Motor neuron (in vitro differentiated cells): ENCODE measurements at regions not wholly inside any gene's neighbourhood (a gene's known extent, or its start where the extent isn't known, plus 50 kb on each side); places are given as distances from the start of the nearest gene placed in this dataset.

Experiments used
- ATAC-seq, 8 experiments: fragments of 200-7000 bp; cut with Tn5 transposase; replicated peaks in 6 of 8; 2 replicates each; pipeline ENCODE4 v1.8.0; 2021; ENCODE audit warnings: mild to moderate bottlenecking in 8 of 8, moderate library complexity in 8 of 8
- H3K27ac ChIP-seq, 2 donors: fragments of 250-450 bp; sonication (Bioruptor Pico); 2 replicates each; pipeline ENCODE4 v1.9.0; 2021; ENCODE audit warnings: antibody characterized with exemption in 2 of 2, mild to moderate bottlenecking in 2 of 2, moderate library complexity in 1 of 2
- H3K4me1 ChIP-seq, 2 donors: fragments of 250-450 bp; sonication (Bioruptor Pico); replicated peaks in 1 of 2; 2 replicates each; pipeline ENCODE4 v1.6.1; 2021; ENCODE audit warnings: antibody characterized with exemption in 2 of 2, mild to moderate bottlenecking in 2 of 2, moderate library complexity in 1 of 2
- H3K4me3 ChIP-seq, 5 donors: fragments of 250-450 bp; sonication (Bioruptor Pico); 2 replicates each; pipeline ENCODE4 v1.9.0; 2021; ENCODE audit warnings: antibody characterized with exemption in 5 of 5, mild to moderate bottlenecking in 5 of 5, moderate library complexity in 4 of 5
- WGBS, 10 experiments: fragments of 450-650 bp; shearing (Covaris generic); methylation state at CpG; one replicate each; pipeline ENCODE4 v1.0.0; 2022; 5-methylcytosine and 5-hydroxymethylcytosine counted together
- in situ Hi-C, 9 experiments: fragments of 400-800 bp; cut with MboI; loops; one replicate each; pipeline ENCODE4 v1.15.0; 2021; ENCODE audit warnings: low sequenced_read_pairs in 9 of 9, low pct_unique_long_range_greater_than_20kb in 2 of 9; ENCODE audit not compliant: unreplicated experiment in 9 of 9

DNA sequence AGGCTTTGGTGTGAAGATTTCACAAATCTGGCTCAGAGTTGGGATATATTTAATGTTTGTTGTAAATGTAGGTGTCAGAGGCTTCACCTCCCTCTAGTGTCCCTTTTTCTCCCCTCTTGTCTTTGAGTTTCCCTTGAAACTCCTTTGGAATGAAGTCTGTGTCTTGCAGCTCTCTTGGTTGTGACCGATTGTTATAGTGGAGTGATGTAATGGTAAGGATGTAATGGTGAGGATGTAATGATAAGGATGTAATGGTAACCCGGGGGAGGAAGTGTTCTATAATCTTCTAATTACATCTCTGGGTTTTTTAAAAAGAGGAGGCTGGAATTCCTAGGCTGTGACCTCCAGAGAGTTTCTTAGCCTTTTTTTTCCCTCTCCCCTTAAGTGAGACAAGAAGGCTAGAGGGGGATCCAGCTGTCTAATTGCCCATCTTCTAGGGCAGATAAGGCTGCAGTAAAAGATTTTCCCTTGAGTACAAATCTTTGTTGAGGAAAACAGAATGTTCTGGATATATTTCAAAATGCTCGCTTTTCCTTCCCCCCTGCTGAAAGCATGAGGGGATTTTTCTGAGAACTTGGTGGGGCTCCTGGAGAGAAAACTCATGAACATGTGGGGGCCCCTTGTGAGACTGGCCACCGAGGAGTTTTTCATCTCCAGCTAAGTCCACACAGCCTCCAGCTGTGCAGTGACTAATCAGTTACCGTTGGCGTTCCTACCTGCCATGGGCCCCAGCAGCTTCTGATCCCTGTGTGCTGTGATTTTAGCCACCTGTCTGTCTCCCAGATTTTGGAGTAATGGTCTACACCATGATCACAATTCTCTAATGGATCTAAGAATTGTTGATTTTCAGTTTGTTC lies 156.7 kb upstream of the PMEPA1 start:
- no peak overlapping the region for H3K4me3 ChIP-seq
- no peak overlapping the region for H3K27ac ChIP-seq
- no peaks in the 10 kb centered on the region for H3K4me1 ChIP-seq
- ATAC-seq = no peak
- 20 to 74% (median 42%) methylated on average over 1 to 6 of the region's 6 CpGs; no CpG with 5 or more reads in 4 of the 10 experiments for WGBS, 10 experiments
- in situ Hi-C loops = no loop called here

DNA sequence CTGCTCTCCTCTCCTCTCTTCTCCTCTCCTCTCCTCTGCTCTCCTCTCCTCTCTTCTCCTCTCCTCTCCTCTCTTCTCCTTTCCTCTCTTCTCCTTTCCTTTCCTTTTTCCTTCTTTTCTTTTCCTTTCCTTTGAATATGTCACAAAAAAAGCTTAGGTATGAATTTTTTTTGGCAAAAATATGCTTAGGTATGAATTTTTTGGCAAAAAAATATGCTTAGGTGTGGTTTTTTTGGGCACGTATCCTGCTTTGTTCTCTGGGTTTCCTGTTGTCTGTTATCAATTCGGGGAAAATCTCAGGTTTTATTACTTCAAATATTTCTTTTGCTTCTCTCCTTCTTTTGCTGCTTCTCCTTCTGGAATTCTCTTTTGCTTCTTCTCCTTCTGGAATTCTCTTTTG lies 155.5 kb upstream of the PMEPA1 start:
- in situ Hi-C loops = no loop called here
- no peak for ATAC-seq

DNA sequence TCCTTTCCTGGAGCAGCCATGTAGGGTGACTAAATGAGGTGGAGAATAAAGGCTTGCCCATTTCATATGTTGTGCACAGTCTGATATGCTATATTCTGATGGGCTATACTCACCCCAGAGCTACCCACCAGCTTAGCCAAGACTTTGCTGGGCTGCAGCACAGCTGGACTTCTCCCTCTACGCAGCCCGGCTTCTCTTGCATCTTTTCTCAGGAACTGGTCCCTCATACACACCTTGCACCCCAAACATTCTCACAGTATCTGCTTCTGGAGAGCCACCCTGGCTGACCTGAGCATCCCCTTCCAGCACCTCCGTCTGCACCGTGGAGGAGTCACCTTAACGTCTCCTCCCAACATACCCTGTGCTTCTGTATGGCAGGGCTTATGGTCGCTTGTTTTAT lies 150.8 kb upstream of the PMEPA1 start:
- Histone ChIP-seq H3K4me1 (no peaks in the 10 kb centered on the region), H3K27ac (no peak overlapping the region), H3K4me3 (no peak overlapping the region)
- in situ Hi-C loops = no loop called here
- no peak for ATAC-seq
- 40 to 90% (median 68%) methylated on average over 1 to 6 of the region's 6 CpGs; no CpG with 5 or more reads in 2 of the 10 experiments for WGBS, 10 experiments

More for the DNA sequence above, 155.5 kb upstream of the PMEPA1 start:
- Histone ChIP-seq H3K4me1 (no peaks in the 10 kb centered on the region), H3K27ac (no peak overlapping the region), H3K4me3 (no peak overlapping the region)
- 44 to 80% (median 63%) methylated on average over 1 to 2 of the region's 2 CpGs; no CpG with 5 or more reads in 1 of the 10 experiments for WGBS, 10 experiments

DNA sequence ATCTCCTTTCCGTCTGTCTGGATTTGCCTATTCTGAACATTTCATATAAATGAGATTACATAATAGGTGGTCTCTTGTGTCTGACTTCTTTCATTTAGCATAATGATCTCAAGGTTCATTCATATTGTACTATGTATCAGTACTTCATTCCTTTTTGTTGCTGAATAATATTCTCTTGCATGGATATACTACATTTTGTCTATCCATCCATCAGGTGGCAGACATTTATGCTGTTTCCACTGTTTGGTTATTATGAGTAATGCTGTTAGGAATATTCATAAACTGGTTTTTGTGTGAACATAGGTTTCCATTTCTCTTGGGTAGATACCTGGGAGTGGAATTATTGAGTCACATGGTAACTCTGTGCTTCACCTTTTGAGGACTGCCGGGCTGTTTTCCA lies 148.2 kb upstream of the PMEPA1 start:
- H3K4me3 ChIP-seq = no peak overlapping the region
- no peak for ATAC-seq
- in situ Hi-C loops = no loop called here
- H3K4me1 ChIP-seq = no peaks in the 10 kb centered on the region
- 71 to 100% (median 88%) methylated on average over 2 of the region's 2 CpGs; no CpG with 5 or more reads in 1 of the 10 experiments for WGBS, 10 experiments
- H3K27ac ChIP-seq = no peak overlapping the region

DNA sequence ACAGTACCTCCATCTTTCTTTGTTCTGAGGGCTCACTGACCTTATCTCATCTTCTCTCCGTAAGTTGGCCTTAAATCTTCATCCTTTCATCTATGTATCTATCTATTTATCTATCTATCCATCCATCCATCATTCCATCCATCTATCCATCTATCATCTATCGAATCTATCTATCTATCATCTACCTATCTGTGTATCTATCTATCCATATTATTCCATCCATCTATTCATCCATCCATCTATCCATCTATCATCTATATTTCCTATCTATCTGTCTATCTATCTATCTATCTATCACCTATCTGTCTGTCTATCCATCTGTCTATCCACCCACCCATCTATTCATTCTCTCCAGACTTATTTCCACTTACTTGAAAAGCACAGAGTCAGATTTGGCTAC lies 147.3 kb upstream of the PMEPA1 start:
- ATAC-seq = no peak
- no peak overlapping the region for H3K27ac ChIP-seq
- no peak overlapping the region for H3K4me3 ChIP-seq
- 17 to 100% (median 64%) methylated on average over 1 to 2 of the region's 2 CpGs; no CpG with 5 or more reads in 1 of the 10 experiments for WGBS, 10 experiments
- in situ Hi-C loops = no loop called here
- no peaks in the 10 kb centered on the region for H3K4me1 ChIP-seq

DNA sequence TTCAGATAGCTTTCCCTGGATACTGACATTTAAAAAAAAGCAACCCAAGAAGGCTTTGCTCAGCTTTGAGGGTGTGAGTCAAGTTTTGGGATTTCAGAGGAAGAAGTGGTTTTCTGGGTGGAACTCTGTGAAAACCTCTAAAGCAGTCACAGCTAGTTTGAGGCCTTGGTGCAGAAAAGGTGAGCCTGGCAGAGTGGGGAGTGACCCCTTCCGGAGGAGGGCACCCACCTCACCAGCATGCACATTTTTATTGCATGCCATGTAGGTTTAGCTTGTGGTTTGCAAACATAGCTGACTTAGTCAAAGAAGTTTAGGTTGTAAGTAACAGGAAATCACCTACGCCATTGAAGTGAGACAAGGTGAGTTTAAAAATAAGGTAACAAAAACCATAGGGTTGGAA lies 146.8 kb upstream of the PMEPA1 start:
- Histone ChIP-seq H3K27ac (no peak overlapping the region), H3K4me3 (no peak overlapping the region), H3K4me1 (no peaks in the 10 kb centered on the region)
- ATAC-seq = no peak
- in situ Hi-C loops = no loop called here
- WGBS, 10 experiments = 80 to 100% (median 100%) methylated on average over 1 to 2 of the region's 2 CpGs; no CpG with 5 or more reads in 1 of the 10 experiments

DNA sequence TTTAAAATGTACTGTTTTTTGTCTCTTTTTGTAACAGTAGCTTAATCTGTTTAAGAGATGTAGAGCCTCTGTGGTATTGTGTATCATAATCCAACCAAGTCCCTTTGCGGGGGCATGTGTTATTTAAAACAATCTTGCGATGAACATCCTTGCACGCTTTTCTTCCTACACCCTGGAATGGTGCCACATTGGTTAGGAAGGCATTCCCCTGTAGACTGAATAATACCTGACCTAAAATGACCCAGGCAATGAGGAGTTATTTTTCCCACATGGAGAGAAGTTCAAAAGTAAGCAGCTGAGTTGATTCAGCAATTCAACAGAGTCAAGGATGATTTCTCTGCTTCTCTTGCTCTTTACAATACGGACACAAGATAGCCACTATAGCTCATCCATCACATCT lies 142.0 kb upstream of the PMEPA1 start:
- no peak overlapping the region for H3K27ac ChIP-seq
- no peak for ATAC-seq
- H3K4me3 ChIP-seq = no peak overlapping the region
- in situ Hi-C loops = no loop called here
- H3K4me1 ChIP-seq = no peaks in the 10 kb centered on the region
- WGBS, 10 experiments = 29 to 92% (median 72%) methylated on average over 1 to 4 of the region's 4 CpGs; no CpG with 5 or more reads in 2 of the 10 experiments

DNA sequence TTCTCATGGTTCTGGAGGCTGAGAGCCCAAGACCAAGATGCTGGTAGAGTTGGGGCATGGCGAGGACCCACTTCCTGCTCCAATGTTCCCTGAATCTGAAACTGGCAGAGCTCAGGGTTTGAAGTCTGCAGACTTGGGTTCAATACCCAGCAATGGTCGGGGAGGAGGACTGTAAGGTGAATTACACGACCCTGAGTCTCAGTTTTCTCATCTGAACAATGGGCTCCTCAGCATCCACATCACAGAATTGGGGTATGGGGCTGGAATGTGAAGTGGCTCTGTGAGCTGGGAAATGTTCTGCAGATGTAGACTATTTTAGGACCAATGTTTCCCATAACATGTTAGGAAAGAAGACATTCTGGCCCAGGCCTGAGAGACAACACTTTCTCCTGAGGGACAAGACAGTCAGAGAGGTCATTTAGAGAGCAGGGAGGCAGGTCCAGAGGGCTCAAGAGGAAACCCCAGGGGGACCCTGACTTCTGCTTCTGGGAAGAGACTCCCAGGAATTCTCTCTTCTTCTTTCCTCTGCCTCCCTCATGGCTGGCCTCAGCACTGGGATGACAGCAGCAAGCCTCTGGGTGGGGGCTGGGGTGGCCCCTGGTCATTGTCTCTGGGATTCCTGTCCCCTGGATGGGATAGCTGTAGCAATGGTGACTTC lies 141.3 kb upstream of the PMEPA1 start:
- 33 to 86% (median 43%) methylated on average over 1 to 3 of the region's 3 CpGs; no CpG with 5 or more reads in 7 of the 10 experiments for WGBS, 10 experiments
- ATAC-seq = no peak

DNA sequence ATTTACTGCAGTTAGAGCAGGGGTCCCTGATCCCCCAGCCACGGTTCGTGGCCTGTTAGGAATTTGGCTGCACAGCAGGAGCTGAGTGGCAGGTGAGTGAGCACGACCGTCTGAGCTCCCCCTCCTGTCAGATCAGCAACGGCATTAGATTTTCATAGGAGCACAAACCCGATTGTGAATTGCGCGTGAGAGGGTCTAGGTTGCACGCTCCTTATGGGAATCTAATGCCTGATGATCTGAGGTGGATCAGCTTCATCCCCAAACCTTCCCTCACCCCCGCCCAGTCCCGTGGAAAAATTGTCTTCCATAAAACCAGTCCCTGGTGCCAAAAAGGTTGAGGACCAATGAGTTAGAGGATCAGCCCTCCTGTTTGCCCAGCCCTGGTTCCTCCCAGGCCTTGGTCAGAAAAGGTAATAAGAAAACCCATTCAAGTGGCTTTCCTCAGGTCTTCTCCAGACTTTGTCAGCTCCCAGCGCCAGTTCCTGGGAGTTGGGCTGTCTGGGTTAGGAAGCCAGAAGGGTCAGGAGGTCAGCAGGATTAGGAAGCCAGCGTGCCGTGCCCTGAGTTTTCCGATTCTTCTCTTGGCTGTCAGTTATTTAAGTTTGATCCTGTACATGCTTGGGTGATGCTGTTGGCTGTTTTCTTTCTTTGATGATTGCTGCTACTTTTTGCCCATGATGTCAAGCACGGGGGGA lies 139.9 kb upstream of the PMEPA1 start:
- ATAC-seq = no peak
- Histone ChIP-seq H3K27ac (no peak overlapping the region), H3K4me3 (no peak overlapping the region), H3K4me1 (no peaks in the 10 kb centered on the region)
- in situ Hi-C loops = no loop called here
- 56 to 90% (median 79%) methylated on average over 2 to 10 of the region's 16 CpGs; no CpG with 5 or more reads in 1 of the 10 experiments for WGBS, 10 experiments

More for the DNA sequence above, 141.3 kb upstream of the PMEPA1 start:
- in situ Hi-C loops = no loop called here
- no peaks in the 10 kb centered on the region for H3K4me1 ChIP-seq
- H3K4me3 ChIP-seq = no peak overlapping the region
- no peak overlapping the region for H3K27ac ChIP-seq

DNA sequence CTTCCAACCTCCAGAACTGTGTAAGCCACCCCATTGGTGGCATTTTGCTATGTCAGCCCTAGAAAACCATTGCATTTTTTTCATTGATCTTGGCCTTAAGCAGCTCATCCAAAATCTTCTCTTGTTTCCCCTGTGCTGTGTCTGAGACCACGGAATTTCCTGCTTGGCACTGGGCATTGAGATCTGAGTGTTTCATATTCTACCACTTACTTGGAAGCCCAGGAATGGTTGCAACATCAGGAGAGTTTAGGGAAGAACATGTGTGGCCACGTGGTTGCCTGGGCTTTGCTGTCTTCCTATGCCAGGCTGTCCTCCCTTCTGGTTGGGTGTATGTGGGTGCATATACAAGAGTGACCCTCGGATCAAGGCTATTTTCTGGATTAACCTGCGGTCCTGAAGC lies 139.3 kb upstream of the PMEPA1 start:
- H3K27ac ChIP-seq = no peak overlapping the region
- H3K4me3 ChIP-seq = no peak overlapping the region
- 0 to 74% (median 64%) methylated on average over 1 to 4 of the region's 4 CpGs; no CpG with 5 or more reads in 4 of the 10 experiments for WGBS, 10 experiments
- H3K4me1 ChIP-seq = no peaks in the 10 kb centered on the region
- in situ Hi-C loops = no loop called here
- ATAC-seq = no peak

DNA sequence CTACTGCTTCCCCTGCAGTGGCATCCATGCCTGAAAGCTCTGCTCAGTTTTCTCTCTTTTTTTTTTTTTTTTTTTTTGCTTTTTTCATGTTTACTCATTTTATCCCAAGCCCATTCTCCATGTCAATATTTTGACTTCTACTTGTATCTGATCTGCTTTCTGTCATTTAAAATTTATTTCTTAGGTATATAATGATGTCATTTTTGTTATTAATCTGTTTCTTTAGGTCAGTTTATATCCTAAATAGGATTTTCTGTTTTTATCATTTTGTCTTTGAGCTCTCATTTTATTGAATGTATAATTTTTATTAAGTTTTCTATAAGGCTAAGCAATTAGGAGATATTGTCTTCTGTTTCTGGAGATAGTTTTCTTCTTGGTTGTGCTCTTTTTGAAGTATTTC lies 138.5 kb upstream of the PMEPA1 start:
- Histone ChIP-seq H3K4me3 (no peak overlapping the region), H3K4me1 (no peaks in the 10 kb centered on the region), H3K27ac (no peak overlapping the region)
- ATAC-seq = no peak
- in situ Hi-C loops = no loop called here

DNA sequence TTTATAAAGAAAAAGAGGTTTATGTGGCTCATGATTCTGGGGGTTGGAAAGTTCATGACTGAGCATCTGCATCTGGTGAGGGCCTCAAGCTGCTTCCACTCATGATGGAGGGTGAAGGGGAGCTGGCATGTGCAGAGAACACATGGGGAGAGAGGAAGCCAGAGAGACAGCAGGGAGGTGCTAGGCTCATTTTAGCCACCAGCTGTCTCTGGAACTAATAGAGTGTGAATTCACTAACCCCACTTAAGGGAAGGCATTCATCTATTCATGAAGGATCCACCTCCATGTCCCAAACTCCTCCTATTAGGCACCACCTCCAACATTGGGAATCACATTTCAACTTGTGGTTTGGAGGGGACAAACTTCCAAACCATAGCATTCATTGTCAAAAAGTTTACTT lies 137.3 kb upstream of the PMEPA1 start:
- in situ Hi-C loops = no loop called here
- H3K4me1 ChIP-seq = no peaks in the 10 kb centered on the region
- no peak overlapping the region for H3K4me3 ChIP-seq
- no peak for ATAC-seq
- H3K27ac ChIP-seq = no peak overlapping the region
